Spleen (tissue), 11 donors: ENCODE measurements at regions not wholly inside any gene's neighbourhood (a gene's known extent, or its start where the extent isn't known, plus 50 kb on each side); places are given as distances from the start of the nearest gene placed in this dataset.

Experiments
- DNase-seq: peaks from one replicate; pipeline ENCODE4 v3.0.0-alpha.2; 2020
- H3K27ac ChIP-seq, 8 donors: fragments of 200-600 bp; sonication (generic) in 7 of 8; 1 replicate in 4 of 8; 2 replicates in 4 of 8; pipeline versions ENCODE4 v1.5.0 to v1.8.0; 2016 to 2021; ENCODE audit warnings: inconsistent platforms in 4 of 8, mild to moderate bottlenecking in 4 of 8, moderate library complexity in 1 of 8
- H3K27me3 ChIP-seq, 7 donors: fragments of 200-600 bp; sonication (generic) in 6 of 7; replicated peaks in 1 of 7; 1 replicate in 4 of 7; 2 replicates in 3 of 7; pipeline versions ENCODE4 v1.5.0 to v1.8.0; 2016 to 2021; ENCODE audit warnings: inconsistent platforms in 3 of 7, mild to moderate bottlenecking in 1 of 7
- H3K36me3 ChIP-seq, 6 donors: fragments of 200-600 bp; sonication (generic) in 5 of 6; 1 replicate in 4 of 6; 2 replicates in 2 of 6; pipeline versions ENCODE4 v1.5.0 to v1.8.0; 2016 to 2021; ENCODE audit warnings: inconsistent platforms in 2 of 6
- H3K4me1 ChIP-seq, 6 donors: fragments of 200-600 bp; sonication (generic) in 5 of 6; 1 replicate in 3 of 6; 2 replicates in 3 of 6; pipeline versions ENCODE4 v1.5.0 to v1.8.0; 2016 to 2021; ENCODE audit warnings: inconsistent platforms in 3 of 6
- H3K4me3 ChIP-seq, 8 donors: fragments of 200-600 bp; sonication (generic) in 7 of 8; 1 replicate in 4 of 8; 2 replicates in 4 of 8; pipeline versions ENCODE4 v1.5.0 to v1.8.0; 2016 to 2021; ENCODE audit warnings: inconsistent platforms in 4 of 8, mild to moderate bottlenecking in 4 of 8, moderate library complexity in 2 of 8
- H3K9me3 ChIP-seq, 8 donors: fragments of 200-600 bp; sonication (generic) in 7 of 8; 1 replicate in 4 of 8; 2 replicates in 4 of 8; pipeline versions ENCODE4 v1.5.0 to v1.8.0; 2016 to 2021; ENCODE audit warnings: inconsistent platforms in 4 of 8
- CTCF ChIP-seq, 11 experiments: fragments of 200-600 bp in 7 of 11; fragments of 450-650 bp in 4 of 11; sonication (generic) in 4 of 11; IDR thresholded peaks in 8 of 11; conservative IDR thresholded peaks in 3 of 11; 1 replicate in 7 of 11; 2 replicates in 4 of 11; pipeline versions ENCODE4 v1.4.0 to v1.8.0; 2016 to 2021; ENCODE audit warnings: antibody characterized with exemption in 11 of 11, inconsistent platforms in 4 of 11, mild to moderate bottlenecking in 1 of 11
- POLR2A ChIP-seq, 3 donors: fragments of 450-650 bp; IDR thresholded peaks; one replicate each; pipeline ENCODE4 v1.5.1; 2017; ENCODE audit warnings: antibody characterized with exemption in 3 of 3, mild to moderate bottlenecking in 1 of 3
- POLR2AphosphoS5 ChIP-seq, 3 donors: sonication (generic); formaldehyde crosslinking; IDR thresholded peaks; one replicate each; pipeline ENCODE4 v1.5.1; 2017; ENCODE audit warnings: antibody characterized with exemption in 3 of 3
- WGBS, 5 donors: extraction: QIAGEN DNeasy Blood & Tissue Kit in 3 of 5; methylation state at CpG; one replicate each; pipeline versions ENCODE4 v1.1.5 to v1.1.7; 2013 to 2018; 5-methylcytosine and 5-hydroxymethylcytosine counted together
- intact Hi-C: fragments of 100-400 bp; cut with DNase I; formaldehyde crosslinking; loops from one replicate; pipeline ENCODE4 v1.15.0; 2023; ENCODE audit warnings: low total_unique reads
- donor health status: healthy with polysubstance abuse.
- donor health status: DM: no; HTN: no; CAD: no; lungs with moderate emphysema.
- donor health status: DM: no; HTN: no; CAD: no.
- donor health status: Bipolar disorder and iron deficiency.
- donor health status: healthy.
- donor health status: DM: no; HTN: no; CAD: no.
- donor health status: DM: yes; HTN: yes; CAD: no.

- WGBS, 5 donors: 70 to 85% (median 79%) methylated on average over 1 of the region's 1 CpG
- intact Hi-C loops: no loop called here
These were observed 271.3 kb upstream of the LDB2 start for GRCh38 chr4:17169699-17170098.

GRCh38 chr4:17168571-17168970 lies 270.1 kb upstream of the LDB2 start:
- DNase-seq: no peak
- Histone ChIP-seq H3K36me3 (no peaks in the 10 kb centered on the region), H3K27me3 (no peaks in the 10 kb centered on the region), H3K27ac (no peak overlapping the region), H3K9me3 (no peaks in the 10 kb centered on the region), H3K4me3 (no peak overlapping the region), H3K4me1 (no peaks in the 10 kb centered on the region)
- 70 to 90% (median 83%) methylated on average over 1 of the region's 1 CpG for WGBS, 5 donors
- TF ChIP-seq POLR2A (IDR thresholded peaks at IDR 0.05) (no peak), POLR2AphosphoS5 (IDR thresholded peaks at IDR 0.05) (no peak), CTCF (IDR thresholded peaks at IDR 0.05 in 8 of 11, conservative IDR thresholded peaks at IDR 0.05 in 3 of 11) (no peak)
- intact Hi-C loops: no loop called here

More at GRCh38 chr4:17169699-17170098, 271.3 kb upstream of the LDB2 start:
- Histone ChIP-seq H3K27ac (no peak overlapping the region), H3K36me3 (no peaks in the 10 kb centered on the region), H3K27me3 (no peaks in the 10 kb centered on the region), H3K9me3 (no peaks in the 10 kb centered on the region), H3K4me3 (no peak overlapping the region), H3K4me1 (no peaks in the 10 kb centered on the region)
- no peak for DNase-seq
- TF ChIP-seq CTCF (IDR thresholded peaks at IDR 0.05 in 8 of 11, conservative IDR thresholded peaks at IDR 0.05 in 3 of 11) (no peak), POLR2A (IDR thresholded peaks at IDR 0.05) (no peak), POLR2AphosphoS5 (IDR thresholded peaks at IDR 0.05) (no peak)

GRCh38 chr4:17166954-17167353 lies 268.5 kb upstream of the LDB2 start:
- no peaks in the 10 kb centered on the region for H3K27me3 ChIP-seq
- H3K4me3 ChIP-seq: no peak overlapping the region
- H3K4me1 ChIP-seq: no peaks in the 10 kb centered on the region
- peaks cover 0 to 15% (median 6%) of the 10 kb centered on the region in 8 donors for H3K9me3 ChIP-seq
- DNase-seq: no peak
- 48 to 73% (median 53%) methylated on average over 4 to 5 of the region's 5 CpGs for WGBS, 5 donors
- TF ChIP-seq CTCF (IDR thresholded peaks at IDR 0.05 in 8 of 11, conservative IDR thresholded peaks at IDR 0.05 in 3 of 11): no peak
- TF ChIP-seq POLR2AphosphoS5 (IDR thresholded peaks at IDR 0.05): no peak
- TF ChIP-seq POLR2A (IDR thresholded peaks at IDR 0.05): no peak
- no peak overlapping the region for H3K27ac ChIP-seq
- intact Hi-C loops: no loop called here
- no peaks in the 10 kb centered on the region for H3K36me3 ChIP-seq

- H3K4me1 ChIP-seq: no peaks in the 10 kb centered on the region
- TF ChIP-seq CTCF (IDR thresholded peaks at IDR 0.05 in 8 of 11, conservative IDR thresholded peaks at IDR 0.05 in 3 of 11) (no peak), POLR2A (IDR thresholded peaks at IDR 0.05) (no peak)
- no peaks in the 10 kb centered on the region for H3K36me3 ChIP-seq
- 77 to 100% (median 85%) methylated on average over 1 of the region's 1 CpG for WGBS, 5 donors
- DNase-seq: no peak
- no peaks in the 10 kb centered on the region for H3K27me3 ChIP-seq
- H3K9me3 ChIP-seq: peaks cover 0 to 29% (median 12%) of the 10 kb centered on the region in 8 donors
- H3K4me3 ChIP-seq: no peak overlapping the region
- intact Hi-C loops: no loop called here
- H3K27ac ChIP-seq: no peak overlapping the region
These were observed 266.8 kb upstream of the LDB2 start for GRCh38 chr4:17165286-17165685.
